PC-9 (cell line): ENCODE measurements at regions not wholly inside any gene's neighbourhood (a gene's known extent, or its start where the extent isn't known, plus 50 kb on each side); places are given as distances from the start of the nearest gene placed in this dataset.

Experiments used
- CTCF ChIP-seq: fragments of 200-600 bp; sonication (generic); conservative IDR thresholded peaks from 2 replicates; pipeline ENCODE4 v1.6.1; 2017; ENCODE audit warnings: mixed run types, antibody characterized with exemption, mild to moderate bottlenecking, moderate library complexity
- EZH2 ChIP-seq: fragments of 200-600 bp; sonication (generic); IDR thresholded peaks from 2 replicates; pipeline ENCODE4 v1.8.0; 2017; ENCODE audit warnings: antibody characterized with exemption, low read depth

GRCh38 chr2:65782996-65783650 is 350.7 kb upstream of the SPRED2 start:
- no peak for TF ChIP-seq CTCF
- TF ChIP-seq EZH2: no peak
